GM19240 (cell line): ENCODE measurements at regions not wholly inside any gene's neighbourhood (a gene's known extent, or its start where the extent isn't known, plus 50 kb on each side); places are given as distances from the start of the nearest gene placed in this dataset.
"Not testable (repeated sequence)": the region's sequence is repeated elsewhere in the genome, so short reads cannot be mapped to it uniquely, and the experiment has no call there.

Experiments
- DNase-seq: peaks from one replicate; pipeline ENCODE4 v3.0.0; 2011; ENCODE audit warnings: low spot score; ENCODE audit not compliant: insufficient read length

GRCh38 chr13:90545070-90545840, 802.2 kb upstream of the MIR17HG start:
- DNase-seq: no peak

GRCh38 chr13:90547272-90547790, 800.2 kb upstream of the MIR17HG start:
- no peak for DNase-seq

GRCh38 chr13:90551253-90551652, 796.2 kb upstream of the MIR17HG start:
- DNase-seq: no peak

GRCh38 chr13:90552702-90553101, 794.8 kb upstream of the MIR17HG start:
- DNase-seq: no peak

GRCh38 chr13:90553159-90553558, 794.3 kb upstream of the MIR17HG start:
- DNase-seq: no peak

GRCh38 chr13:90557626-90558025, 789.9 kb upstream of the MIR17HG start:
- DNase-seq: no peak

- no peak for DNase-seq
Observed at GRCh38 chr13:90562443-90562842, 785.0 kb upstream of the MIR17HG start.

GRCh38 chr13:90564096-90564495, 783.4 kb upstream of the MIR17HG start:
- DNase-seq: no peak

GRCh38 chr13:90564566-90564965, 782.9 kb upstream of the MIR17HG start:
- DNase-seq: no peak

- DNase-seq: no peak
Observed at GRCh38 chr13:90565985-90566713, 781.3 kb upstream of the MIR17HG start.

- no peak for DNase-seq
Observed at GRCh38 chr13:90568165-90568564, 779.3 kb upstream of the MIR17HG start.

- no peak for DNase-seq
Observed at GRCh38 chr13:90576067-90576466, 771.4 kb upstream of the MIR17HG start.

GRCh38 chr13:90577726-90578125, 769.8 kb upstream of the MIR17HG start:
- DNase-seq: no peak

GRCh38 chr13:90585392-90585791, 762.1 kb upstream of the MIR17HG start:
- DNase-seq: no peak

- DNase-seq: no peak
Observed at GRCh38 chr13:90591260-90591926, 756.1 kb upstream of the MIR17HG start.

- no peak for DNase-seq
Observed at GRCh38 chr13:90591927-90592268, 755.6 kb upstream of the MIR17HG start.

- no peak for DNase-seq
Observed at GRCh38 chr13:90592943-90593342, 754.5 kb upstream of the MIR17HG start.

- DNase-seq: no peak
Observed at GRCh38 chr13:90594681-90595080, 752.8 kb upstream of the MIR17HG start.

GRCh38 chr13:90605664-90606063, 741.8 kb upstream of the MIR17HG start:
- no peak for DNase-seq

- DNase-seq: not testable (repeated sequence)
Observed at GRCh38 chr13:90606921-90607320, 740.6 kb upstream of the MIR17HG start.

GRCh38 chr13:90612391-90612790, 735.1 kb upstream of the MIR17HG start:
- no peak for DNase-seq
